Head of caudate nucleus (tissue), 42 donors: ENCODE measurements at regions not wholly inside any gene's neighbourhood (a gene's known extent, or its start where the extent isn't known, plus 50 kb on each side); places are given as distances from the start of the nearest gene placed in this dataset.
"Not testable (repeated sequence)": the region's sequence is repeated elsewhere in the genome, so short reads cannot be mapped to it uniquely, and the experiment has no call there.

ENCODE experiments used
- DNase-seq, 42 donors: peaks; one replicate each; pipeline versions ENCODE4 v3.0.0 to v3.0.0-alpha.2; 2020 to 2021; ENCODE audit warnings: mixed read lengths in 7 of 42
- intact Hi-C: fragments of 100-400 bp; cut with DNase I; formaldehyde crosslinking; loops from one replicate; pipeline ENCODE4 v1.15.0; 2022

DNA sequence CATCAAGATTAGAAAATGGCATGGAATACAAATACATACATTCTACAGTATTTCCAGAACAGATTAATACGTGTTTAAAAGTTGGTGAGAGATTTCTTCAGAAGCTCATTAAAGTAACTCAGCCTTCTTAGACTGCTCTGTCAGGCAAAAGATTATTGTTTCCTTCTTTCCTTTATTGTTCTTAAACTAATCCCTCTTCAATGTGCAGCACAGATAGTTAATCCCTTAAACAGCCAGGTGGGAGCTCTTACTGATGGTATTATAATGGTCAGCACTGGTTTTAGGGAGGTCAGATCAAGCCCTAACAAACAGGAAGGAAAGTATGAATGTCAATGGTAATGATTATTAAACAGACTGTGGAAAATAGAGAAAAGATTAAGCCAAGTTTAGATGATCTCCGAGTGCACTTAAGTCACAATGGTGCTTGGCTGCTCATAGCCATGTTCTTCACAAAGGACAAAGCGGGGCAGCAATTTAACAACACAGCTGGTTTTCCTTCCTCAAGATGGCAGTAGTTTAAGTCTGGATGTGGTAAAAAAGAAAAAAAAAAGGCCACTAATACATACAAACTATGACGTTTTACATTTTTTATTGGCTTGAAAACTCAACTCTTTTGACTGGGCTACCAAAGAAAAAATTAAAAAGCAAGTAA lies 992.6 kb downstream of the PCDH9 start:
- intact Hi-C loops: no loop called here

DNA sequence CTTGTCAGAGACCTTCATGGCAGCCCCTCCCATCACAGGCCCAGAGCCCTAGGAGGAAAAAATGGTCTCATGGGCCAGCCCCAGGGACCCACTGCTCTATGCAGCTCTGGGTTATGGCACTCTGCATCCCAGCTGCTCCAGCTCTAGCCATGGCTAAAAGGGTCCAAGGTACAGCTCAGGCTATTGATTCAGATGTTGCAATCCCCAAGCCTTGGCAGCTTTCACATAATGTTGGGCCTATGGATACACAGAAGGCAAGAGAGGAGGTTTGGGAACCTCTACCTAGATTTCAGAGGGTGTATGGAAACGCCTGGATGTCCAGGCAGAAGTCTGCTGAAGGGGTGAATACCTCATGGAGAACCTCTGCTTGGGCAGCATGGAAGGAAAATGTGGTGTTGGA lies 996.0 kb downstream of the PCDH9 start:
- no peak for DNase-seq
- intact Hi-C loops: no loop called here

More for the DNA sequence above, 992.6 kb downstream of the PCDH9 start:
- no peak for DNase-seq

- intact Hi-C loops, DNase-seq: not testable (repeated sequence)
Measured at GRCh38 chr13:66231958-66232357, 998.2 kb downstream of the PCDH9 start.

DNA sequence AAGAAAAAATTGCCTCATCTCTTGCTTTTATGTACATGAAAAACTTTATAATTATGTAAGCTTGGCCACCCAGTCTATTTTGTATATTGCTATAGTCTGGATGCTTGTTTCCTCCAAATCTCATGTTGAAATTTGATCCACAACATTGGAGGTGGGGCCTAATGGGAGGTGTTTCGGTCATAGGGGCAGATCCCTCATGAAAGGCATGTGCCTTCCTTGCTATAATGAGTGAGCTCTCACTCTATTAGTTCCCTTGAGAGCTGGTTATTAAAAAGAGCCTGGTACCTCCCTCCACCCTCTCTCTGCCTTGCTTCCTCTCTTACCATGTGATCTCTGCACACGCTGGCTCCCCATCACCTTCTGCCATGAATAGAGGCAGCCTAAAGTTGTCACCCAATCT lies 1005.1 kb downstream of the PCDH9 start:
- no peak for DNase-seq
- intact Hi-C loops: no loop called here

DNA sequence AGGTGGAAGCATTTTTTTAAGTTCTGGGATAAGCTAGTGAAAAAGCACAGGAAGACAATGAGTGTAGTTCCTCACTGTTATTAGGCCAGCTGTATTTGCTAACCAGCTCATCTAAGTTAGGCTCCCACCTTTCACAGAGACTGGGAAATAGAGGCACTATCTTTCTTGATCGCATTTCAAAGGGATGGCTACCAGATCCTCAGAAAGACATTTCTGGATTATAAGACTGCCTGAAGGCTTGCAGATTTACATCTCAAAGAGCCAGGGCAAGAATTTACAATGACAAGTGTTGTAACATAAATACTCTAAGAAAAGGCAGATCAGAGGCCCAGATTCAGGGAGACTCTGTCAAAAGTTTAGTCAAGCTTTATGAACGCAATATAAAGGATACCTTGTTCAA lies 1005.5 kb downstream of the PCDH9 start:
- DNase-seq: no peak
- intact Hi-C loops: no loop called here

DNA sequence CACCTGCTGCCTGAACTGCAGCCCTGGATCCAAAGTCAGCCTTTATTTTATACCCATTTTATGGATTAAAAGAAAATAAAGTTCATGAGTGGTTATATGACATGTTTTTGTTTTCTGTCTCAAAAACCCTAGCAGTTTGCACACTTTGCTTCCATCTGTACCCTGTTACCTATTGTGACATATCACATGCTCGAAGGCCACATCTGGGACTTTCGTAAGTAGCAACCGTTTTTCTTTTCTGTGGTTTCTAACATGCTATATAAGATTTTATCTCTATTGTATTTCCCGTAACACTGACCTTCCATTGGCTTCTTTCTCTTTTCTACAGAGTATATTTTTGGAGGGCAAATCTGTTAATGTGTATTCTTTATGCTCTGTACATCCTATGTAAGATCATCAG lies 1007.2 kb downstream of the PCDH9 start:
- no peak for DNase-seq
- intact Hi-C loops: no loop called here

DNA sequence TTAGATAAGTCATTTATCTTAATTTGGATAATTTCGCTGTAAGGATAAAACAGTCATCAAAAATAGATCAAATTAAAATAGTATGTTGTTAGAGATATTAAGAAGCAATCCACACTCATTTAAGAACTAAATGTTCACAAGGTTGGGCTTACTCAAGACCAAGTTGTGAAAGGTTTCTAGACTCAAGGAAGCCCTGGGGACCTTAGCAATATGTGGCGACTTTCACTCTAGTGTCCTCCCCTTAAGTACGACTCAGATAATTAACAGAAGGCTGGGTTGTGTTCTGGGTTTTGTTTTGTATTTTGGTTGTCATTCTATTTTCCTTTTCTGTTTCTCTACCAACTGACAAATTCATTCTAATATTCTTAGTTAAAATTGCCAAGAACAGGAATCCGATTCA lies 1008.0 kb downstream of the PCDH9 start:
- intact Hi-C loops: no loop called here
- no peak for DNase-seq

DNA sequence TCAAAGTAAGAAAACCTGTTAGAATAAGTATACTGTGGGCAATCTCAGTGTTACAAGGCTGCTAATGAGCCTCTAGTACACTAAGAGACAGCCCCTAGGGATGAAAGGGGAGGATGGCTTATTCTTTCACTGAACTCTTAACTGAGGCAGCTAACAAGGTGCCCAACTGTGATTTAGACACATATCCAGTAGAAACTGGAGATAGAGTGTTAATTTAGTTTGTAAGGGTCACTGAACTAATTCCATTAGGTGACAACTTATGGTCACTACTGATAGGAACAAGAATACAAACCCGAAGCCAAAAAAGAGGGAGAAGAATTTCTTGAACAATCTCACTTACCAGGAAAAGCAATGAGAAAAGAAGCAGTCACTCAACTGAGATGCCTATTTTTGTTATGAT lies 1010.6 kb downstream of the PCDH9 start:
- DNase-seq: no peak
- intact Hi-C loops: no loop called here

DNA sequence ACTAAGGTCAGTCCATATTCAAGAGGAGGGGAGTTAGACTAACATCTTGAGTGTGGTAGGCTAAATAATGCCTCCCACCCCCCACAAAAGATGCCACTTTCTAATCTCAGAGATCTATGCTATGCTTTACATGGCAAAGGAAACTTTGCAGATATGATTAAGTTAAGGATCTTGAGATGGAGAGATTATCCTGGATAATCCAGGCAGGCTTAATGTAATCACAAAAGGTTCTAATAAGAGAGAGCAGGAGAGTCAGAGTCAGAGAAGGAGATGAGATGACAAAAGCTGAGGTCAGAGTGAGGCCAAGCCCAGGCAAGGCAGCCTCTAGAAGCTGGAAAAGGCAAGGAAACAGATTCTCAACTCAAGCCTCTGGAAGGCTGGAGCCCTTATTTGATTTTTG lies 1011.6 kb downstream of the PCDH9 start:
- intact Hi-C loops: no loop called here
- no peak for DNase-seq

DNA sequence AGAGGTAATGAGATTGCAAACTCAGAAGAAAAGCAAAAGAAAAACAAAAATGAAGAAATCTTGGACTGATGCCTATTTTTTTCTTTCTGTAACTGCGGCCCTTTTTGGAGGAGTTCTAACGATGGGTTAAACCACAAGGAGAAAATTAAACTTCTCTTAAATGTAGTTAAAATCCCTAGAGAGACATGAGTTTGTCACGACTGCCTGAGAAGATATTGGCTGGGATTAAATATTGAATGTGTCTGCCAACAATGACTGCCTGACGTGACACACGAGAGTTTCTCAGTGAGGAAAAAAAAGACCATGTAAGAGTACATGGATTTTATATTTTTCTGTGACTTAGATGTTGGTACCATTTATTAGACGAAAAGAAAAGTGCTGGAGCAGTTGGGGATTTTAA lies 1013.4 kb downstream of the PCDH9 start:
- intact Hi-C loops: no loop called here
- DNase-seq: no peak

DNA sequence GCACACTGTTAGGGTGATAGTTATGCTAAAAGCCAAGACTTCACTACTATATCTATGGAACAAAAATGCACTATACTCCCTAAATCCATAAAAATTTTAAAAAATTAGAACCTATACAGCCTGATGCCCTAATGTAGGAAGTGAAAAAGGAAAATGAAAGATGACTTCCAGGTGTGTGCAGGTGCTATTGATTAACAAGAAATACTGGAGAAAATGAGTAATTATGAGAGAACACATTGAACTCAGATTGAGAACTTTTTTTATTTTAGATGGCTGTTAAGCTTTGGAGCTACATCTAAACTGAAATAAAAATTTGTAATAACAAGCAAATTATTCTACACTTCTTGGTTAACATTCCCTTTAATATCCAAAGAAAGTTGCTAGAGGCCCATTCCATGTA lies 1015.7 kb downstream of the PCDH9 start:
- no peak for DNase-seq
- intact Hi-C loops: no loop called here

GRCh38 chr13:66212511-66212910 lies 1017.6 kb downstream of the PCDH9 start:
- no peak for DNase-seq
- intact Hi-C loops: no loop called here

- intact Hi-C loops: no loop called here
- no peak for DNase-seq
Measured at GRCh38 chr13:66210677-66211076, 1019.5 kb downstream of the PCDH9 start.

DNA sequence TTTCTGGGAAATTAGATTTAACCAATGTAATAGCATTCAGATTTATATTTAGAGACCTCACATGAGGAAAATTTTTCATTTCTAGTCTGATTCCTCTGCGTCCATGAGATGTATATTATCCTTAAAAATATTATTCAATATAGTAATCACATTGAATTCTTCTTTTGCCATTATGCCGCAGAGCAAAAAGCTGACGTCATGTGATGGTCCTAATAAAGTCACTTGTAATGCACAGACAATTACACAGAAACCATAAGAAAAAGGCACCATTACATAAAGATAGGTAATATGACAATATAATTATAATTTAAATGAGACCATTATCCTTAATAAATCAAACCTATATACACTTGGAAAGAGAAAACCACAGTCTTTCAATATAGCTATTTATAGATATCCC lies 1021.5 kb downstream of the PCDH9 start:
- DNase-seq: no peak
- intact Hi-C loops: no loop called here

DNA sequence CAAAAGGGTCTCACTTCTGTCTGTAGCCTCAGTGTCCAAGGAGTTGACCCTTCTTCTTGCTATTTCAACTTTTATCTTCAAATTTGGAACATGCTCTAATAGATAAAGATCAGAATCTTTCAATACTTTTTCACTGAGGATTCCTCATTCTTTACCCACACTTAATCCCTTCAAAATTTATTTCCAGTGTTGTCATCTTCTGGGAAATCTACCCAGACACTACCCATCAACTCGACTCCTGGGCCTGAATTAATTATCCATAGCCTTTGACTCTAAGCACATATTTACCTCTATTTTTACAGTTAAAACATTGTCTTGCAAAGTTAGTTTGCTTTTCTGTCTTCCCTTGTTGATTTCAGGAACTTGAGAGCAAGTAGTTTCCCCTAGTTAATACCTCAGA lies 1022.5 kb downstream of the PCDH9 start:
- intact Hi-C loops: no loop called here
- no peak for DNase-seq

DNA sequence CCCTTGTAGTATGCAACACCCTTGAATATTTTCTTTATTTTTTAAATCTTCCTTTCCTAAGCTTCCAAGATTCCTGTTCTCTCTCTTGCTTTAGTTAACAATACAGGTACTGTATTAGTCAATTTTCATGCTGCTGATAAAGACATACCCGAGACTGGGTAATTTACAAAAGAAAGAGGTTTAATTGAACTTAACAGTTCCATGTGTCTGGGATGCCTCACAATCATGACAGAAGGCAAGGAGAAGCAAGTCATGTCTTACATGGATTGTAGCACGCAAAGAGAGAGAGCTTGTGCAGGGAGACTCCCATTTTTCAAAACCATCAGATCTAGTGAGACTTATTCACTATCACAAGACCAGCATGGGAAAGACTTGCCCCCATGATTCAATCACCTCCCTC lies 1024.3 kb downstream of the PCDH9 start:
- intact Hi-C loops: no loop called here
- no peak for DNase-seq

DNA sequence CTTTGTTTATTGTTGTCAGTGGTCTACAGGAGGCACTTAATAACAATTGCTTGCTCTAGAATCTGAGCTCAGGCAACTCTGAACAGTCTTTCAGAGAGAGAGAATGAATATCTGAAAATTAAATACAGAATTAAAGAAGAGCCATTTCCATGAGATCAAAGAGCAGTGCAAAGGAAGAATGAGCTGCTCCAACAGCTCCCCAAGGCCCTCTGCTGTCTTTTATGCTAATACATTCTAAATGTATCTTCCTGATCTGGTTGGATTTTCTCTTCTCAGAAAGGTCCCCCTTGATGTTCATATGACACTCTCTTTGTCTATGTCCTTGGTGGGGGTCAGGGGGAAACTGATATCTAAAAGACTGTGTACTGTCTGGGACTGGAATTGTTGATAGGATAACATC lies 1029.6 kb downstream of the PCDH9 start:
- DNase-seq: no peak
- intact Hi-C loops: no loop called here

DNA sequence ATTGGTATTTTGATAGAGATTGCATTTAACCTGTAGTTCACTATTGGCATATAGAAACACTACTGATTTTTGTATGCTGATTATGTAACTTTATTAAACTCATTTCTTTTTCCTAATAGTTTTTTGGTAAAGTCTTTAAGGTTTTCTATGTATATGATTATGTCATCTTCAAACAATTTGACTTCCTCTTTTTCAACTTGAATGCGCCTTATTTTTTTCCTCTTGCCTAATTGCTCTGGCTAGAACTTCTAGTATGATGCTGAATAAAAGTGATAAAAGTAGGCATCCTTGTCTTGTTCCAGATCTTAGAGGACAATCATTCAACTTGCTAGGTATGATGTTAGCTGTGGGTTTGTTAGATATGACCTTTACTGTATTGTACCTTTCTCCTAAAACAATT lies 1034.9 kb downstream of the PCDH9 start:
- intact Hi-C loops: no loop called here

DNA sequence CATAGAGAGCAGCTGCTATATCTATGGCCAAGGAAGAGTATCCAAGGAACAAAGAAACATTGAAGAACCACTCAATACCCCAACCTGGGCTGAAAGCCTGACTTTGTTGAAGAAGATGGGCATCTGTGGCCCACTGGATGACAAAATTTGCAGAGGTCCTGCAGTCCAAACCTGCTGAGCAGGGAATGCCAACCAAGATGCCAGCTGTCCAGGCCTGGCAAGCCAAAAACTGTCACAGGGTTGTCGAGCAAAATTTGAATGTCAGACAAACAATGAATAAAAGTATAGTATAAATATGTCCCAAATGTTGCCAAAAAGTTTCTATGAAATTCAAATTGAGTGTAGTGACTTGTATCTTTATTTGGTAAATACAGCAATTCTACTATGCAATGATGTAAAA lies 1040.2 kb downstream of the PCDH9 start:
- intact Hi-C loops: no loop called here
- DNase-seq: no peak

More for the DNA sequence above, 1034.9 kb downstream of the PCDH9 start:
- DNase-seq: no peak

GRCh38 chr13:66180836-66181235 lies 1049.3 kb downstream of the PCDH9 start:
- intact Hi-C loops: no loop called here
- DNase-seq: no peak

- intact Hi-C loops: no loop called here
- no peak for DNase-seq
Measured at GRCh38 chr13:66171920-66172319, 1058.2 kb downstream of the PCDH9 start.

DNA sequence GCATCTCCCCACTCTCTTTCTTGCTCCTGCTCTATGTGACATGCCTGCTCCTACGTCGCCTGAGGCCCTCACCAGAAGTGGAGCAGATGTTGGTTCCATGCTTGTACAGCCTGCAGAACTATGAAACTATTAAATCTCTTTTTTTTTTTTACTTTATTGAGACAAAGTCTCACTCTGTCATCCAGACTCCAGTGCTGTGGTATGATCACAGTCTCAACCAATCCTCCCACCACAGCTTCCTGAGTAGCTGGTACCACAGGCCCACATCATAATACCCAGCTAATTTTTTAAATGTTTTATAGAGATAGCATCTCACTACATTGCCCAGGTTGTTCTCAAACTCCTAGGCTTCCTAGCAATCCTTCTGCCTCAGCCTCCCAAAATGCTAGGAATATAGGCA lies 1067.7 kb downstream of the PCDH9 start:
- intact Hi-C loops: no loop called here
- no peak for DNase-seq
